ENCODE measurements at regions not wholly inside any gene's neighbourhood (a gene's known extent, or its start where the extent isn't known, plus 50 kb on each side); places are given as distances from the start of the nearest gene placed in this dataset.

DNA sequence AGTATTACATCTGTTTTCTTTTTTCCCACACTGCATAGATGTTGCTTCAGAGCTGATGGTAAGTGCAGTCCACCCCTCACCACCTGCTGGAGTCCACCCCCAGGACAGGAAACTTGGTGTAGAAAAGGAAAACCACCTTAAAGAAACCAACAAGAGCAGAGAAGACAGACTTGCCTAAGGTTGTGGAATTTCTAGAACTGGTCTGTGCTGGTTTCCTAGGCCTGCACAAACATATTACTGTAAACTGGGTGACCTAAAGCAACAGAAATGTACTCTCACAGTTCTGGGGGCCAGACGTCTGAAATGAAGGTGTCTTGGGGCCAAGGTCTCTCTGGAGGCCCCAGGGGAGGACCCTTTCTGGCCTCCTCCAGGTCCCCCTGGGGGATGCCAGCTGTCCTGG, 293.4 kb upstream of the IRX1 start:
- POLR2A ChIA-PET = no interaction called here
- H3K4me3 ChIP-seq (ENCODE audit: low read depth, low read length) = no peak overlapping the region
- no peak for DNase-seq (ENCODE audit: low read depth)
- H3K36me3 ChIP-seq (ENCODE audit: control insufficient read depth, insufficient read depth, low read length) = no peaks in the 10 kb centered on the region
- H3K27me3 ChIP-seq (ENCODE audit: control insufficient read depth, insufficient read depth, low read length) = no peaks in the 10 kb centered on the region
- CTCF ChIA-PET = no interaction called here
- TF ChIP-seq, protein P1, sequence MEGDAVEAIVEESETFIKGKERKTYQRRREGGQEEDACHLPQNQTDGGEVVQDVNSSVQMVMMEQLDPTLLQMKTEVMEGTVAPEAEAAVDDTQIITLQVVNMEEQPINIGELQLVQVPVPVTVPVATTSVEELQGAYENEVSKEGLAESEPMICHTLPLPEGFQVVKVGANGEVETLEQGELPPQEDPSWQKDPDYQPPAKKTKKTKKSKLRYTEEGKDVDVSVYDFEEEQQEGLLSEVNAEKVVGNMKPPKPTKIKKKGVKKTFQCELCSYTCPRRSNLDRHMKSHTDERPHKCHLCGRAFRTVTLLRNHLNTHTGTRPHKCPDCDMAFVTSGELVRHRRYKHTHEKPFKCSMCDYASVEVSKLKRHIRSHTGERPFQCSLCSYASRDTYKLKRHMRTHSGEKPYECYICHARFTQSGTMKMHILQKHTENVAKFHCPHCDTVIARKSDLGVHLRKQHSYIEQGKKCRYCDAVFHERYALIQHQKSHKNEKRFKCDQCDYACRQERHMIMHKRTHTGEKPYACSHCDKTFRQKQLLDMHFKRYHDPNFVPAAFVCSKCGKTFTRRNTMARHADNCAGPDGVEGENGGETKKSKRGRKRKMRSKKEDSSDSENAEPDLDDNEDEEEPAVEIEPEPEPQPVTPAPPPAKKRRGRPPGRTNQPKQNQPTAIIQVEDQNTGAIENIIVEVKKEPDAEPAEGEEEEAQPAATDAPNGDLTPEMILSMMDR (IDR thresholded peaks at IDR 0.05; ENCODE audit: insufficient read depth, low read depth, low read length) = no peak

DNA sequence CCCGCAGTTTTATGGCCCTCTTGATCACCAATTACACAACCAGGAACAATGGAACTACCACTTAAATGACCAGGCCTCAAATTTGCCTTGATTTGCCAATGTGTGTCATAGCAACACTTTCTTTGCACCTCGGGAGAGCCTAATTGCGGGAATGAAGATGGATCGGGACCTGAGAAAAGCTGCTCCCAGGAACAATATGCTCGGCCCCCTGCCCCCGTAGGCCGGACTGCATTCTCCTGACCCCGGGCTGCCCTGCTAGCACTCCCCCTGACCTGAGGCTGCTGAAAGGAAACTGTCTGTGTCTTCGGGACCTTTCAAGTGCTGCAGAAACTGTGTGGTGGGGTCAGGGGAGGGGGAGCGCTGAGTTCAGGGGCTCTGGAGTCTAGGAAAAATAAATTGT, 294.3 kb upstream of the IRX1 start:
- DNase-seq (ENCODE audit: low read depth) = no peak
- TF ChIP-seq, protein P1 (IDR thresholded peaks at IDR 0.05; ENCODE audit: insufficient read depth, low read depth, low read length) = no peak
- POLR2A ChIA-PET = no interaction called here
- CTCF ChIA-PET = no interaction called here
- Histone ChIP-seq H3K4me3 (ENCODE audit: low read depth, low read length) (no peak overlapping the region), H3K36me3 (ENCODE audit: control insufficient read depth, insufficient read depth, low read length) (no peaks in the 10 kb centered on the region), H3K27me3 (ENCODE audit: control insufficient read depth, insufficient read depth, low read length) (no peaks in the 10 kb centered on the region)

DNA sequence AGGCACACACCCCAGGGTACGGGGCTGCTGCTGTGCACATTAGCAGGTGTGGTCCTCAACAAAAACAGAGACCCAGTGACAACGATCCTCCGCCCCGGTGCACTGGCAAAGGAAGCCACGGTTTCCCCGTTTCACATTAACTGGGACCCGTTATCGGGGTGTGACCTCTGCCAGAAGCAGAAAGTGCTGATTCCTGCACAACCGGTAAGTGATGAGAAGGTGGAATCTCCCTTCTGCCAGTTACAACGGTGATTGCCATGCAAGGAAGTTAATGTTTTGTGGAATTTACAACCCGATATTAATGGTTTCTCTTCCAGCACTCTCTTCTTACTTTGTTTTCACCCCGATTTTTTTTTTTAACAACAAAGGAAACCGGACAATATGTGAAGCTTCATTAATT, 294.9 kb upstream of the IRX1 start:
- ChIA-PET POLR2A (no interaction called here), CTCF (no interaction called here)
- Histone ChIP-seq H3K27me3 (ENCODE audit: control insufficient read depth, insufficient read depth, low read length) (no peaks in the 10 kb centered on the region), H3K36me3 (ENCODE audit: control insufficient read depth, insufficient read depth, low read length) (no peaks in the 10 kb centered on the region), H3K4me3 (ENCODE audit: low read depth, low read length) (no peak overlapping the region)
- DNase-seq (ENCODE audit: low read depth) = no peak
- TF ChIP-seq, protein P1 (IDR thresholded peaks at IDR 0.05; ENCODE audit: insufficient read depth, low read depth, low read length) = no peak

DNA sequence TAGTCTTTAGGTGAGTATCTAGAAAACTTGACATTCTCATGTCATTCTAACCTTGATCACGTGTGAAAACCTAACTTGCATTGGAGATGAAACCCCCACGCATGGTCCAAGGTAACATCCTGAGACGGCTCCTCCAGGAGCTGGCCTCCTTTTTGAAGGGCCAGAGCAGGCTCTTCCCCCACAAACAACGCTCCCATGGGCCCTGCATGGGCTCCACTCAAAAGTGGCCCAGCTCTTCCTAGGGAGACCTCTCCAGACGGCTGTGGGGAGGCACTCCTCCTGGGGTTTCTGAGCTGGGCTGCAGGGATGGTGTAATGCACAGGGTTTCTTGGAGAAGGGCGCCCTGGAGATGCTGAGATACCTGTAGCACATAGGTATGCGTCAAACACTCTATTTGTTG, 296.2 kb upstream of the IRX1 start:
- ChIA-PET CTCF (no interaction called here), POLR2A (no interaction called here)
- no peak for DNase-seq (ENCODE audit: low read depth)
- Histone ChIP-seq H3K4me3 (ENCODE audit: low read depth, low read length) (no peak overlapping the region), H3K36me3 (ENCODE audit: control insufficient read depth, insufficient read depth, low read length) (no peaks in the 10 kb centered on the region), H3K27me3 (ENCODE audit: control insufficient read depth, insufficient read depth, low read length) (no peaks in the 10 kb centered on the region)
- TF ChIP-seq, protein P1 (IDR thresholded peaks at IDR 0.05; ENCODE audit: insufficient read depth, low read depth, low read length) = no peak

DNA sequence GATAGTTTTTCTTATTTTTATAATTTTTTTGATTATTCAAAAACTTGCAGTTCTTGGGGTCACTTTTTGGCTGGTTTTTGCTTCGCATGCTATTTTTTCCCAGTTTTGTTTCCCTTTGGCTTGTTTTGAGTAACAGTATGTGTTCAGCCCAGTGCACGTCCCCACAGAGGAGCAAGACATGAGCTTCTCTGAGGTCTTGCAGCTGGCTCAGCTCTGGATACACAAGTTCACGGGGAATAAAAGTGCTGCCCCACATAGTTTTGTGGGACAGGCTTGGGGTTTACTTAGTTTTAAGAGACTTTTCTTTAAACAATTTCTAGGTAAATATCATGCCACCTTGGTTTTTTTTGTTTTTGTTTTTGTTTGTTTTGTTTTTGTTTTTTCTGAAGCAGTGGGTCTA, 297.8 kb upstream of the IRX1 start:
- TF ChIP-seq, protein P1 (IDR thresholded peaks at IDR 0.05; ENCODE audit: insufficient read depth, low read depth, low read length) = no peak
- Histone ChIP-seq H3K4me3 (ENCODE audit: low read depth, low read length) (no peak overlapping the region), H3K27me3 (ENCODE audit: control insufficient read depth, insufficient read depth, low read length) (no peaks in the 10 kb centered on the region), H3K36me3 (ENCODE audit: control insufficient read depth, insufficient read depth, low read length) (no peaks in the 10 kb centered on the region)
- CTCF ChIA-PET = no interaction called here
- no peak for DNase-seq (ENCODE audit: low read depth)
- POLR2A ChIA-PET = no interaction called here
